ENCODE measurements at regions not wholly inside any gene's neighbourhood (a gene's known extent, or its start where the extent isn't known, plus 50 kb on each side); places are given as distances from the start of the nearest gene placed in this dataset.

- TF ChIP-seq EZH2phosphoT487 (IDR thresholded peaks at IDR 0.05; ENCODE audit: borderline replicate concordance, low read length) = no peak
- TF ChIP-seq, protein P1, sequence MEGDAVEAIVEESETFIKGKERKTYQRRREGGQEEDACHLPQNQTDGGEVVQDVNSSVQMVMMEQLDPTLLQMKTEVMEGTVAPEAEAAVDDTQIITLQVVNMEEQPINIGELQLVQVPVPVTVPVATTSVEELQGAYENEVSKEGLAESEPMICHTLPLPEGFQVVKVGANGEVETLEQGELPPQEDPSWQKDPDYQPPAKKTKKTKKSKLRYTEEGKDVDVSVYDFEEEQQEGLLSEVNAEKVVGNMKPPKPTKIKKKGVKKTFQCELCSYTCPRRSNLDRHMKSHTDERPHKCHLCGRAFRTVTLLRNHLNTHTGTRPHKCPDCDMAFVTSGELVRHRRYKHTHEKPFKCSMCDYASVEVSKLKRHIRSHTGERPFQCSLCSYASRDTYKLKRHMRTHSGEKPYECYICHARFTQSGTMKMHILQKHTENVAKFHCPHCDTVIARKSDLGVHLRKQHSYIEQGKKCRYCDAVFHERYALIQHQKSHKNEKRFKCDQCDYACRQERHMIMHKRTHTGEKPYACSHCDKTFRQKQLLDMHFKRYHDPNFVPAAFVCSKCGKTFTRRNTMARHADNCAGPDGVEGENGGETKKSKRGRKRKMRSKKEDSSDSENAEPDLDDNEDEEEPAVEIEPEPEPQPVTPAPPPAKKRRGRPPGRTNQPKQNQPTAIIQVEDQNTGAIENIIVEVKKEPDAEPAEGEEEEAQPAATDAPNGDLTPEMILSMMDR (IDR thresholded peaks at IDR 0.05; ENCODE audit: low read depth, low read length, poor library complexity, severe bottlenecking) = no peak
- Histone ChIP-seq H3K9me3 (ENCODE audit: control insufficient read depth, insufficient read depth, low read length) (no peaks in the 10 kb centered on the region), H4K20me1 (ENCODE audit: control insufficient read depth, insufficient read depth, low read depth, low read length) (no peaks in the 10 kb centered on the region), H3K36me3 (ENCODE audit: control insufficient read depth, low read length) (no peaks in the 10 kb centered on the region), H3K4me2 (ENCODE audit: low read length) (no peak overlapping the region), H3K79me2 (ENCODE audit: control insufficient read depth, low read length) (no peaks in the 10 kb centered on the region), H3K27me3 (ENCODE audit: control insufficient read depth, low read length) (no peaks in the 10 kb centered on the region), H3K4me1 (ENCODE audit: control insufficient read depth, low read length) (no peaks in the 10 kb centered on the region), H3F3A (ENCODE audit: control insufficient read depth, insufficient read depth) (no peaks in the 10 kb centered on the region), H3K27ac (ENCODE audit: low read depth, low read length) (no peak overlapping the region), H3K9me2 (replicated peaks; ENCODE audit: control insufficient read depth, low read length) (no peaks in the 10 kb centered on the region), H3K4me3 (ENCODE audit: low read length) (no peak overlapping the region)
Observed at GRCh38 chr2:19036091-19036490, 322.3 kb downstream of the OSR1 start.

- TF ChIP-seq, protein P1 (IDR thresholded peaks at IDR 0.05; ENCODE audit: low read depth, low read length, poor library complexity, severe bottlenecking) = no peak
- no peak for TF ChIP-seq EZH2phosphoT487 (IDR thresholded peaks at IDR 0.05; ENCODE audit: borderline replicate concordance, low read length)
- Histone ChIP-seq H3K79me2 (ENCODE audit: control insufficient read depth, low read length) (no peaks in the 10 kb centered on the region), H3K36me3 (ENCODE audit: control insufficient read depth, low read length) (no peaks in the 10 kb centered on the region), H3K4me1 (ENCODE audit: control insufficient read depth, low read length) (no peaks in the 10 kb centered on the region), H3K9me2 (replicated peaks; ENCODE audit: control insufficient read depth, low read length) (no peaks in the 10 kb centered on the region), H3F3A (ENCODE audit: control insufficient read depth, insufficient read depth) (no peaks in the 10 kb centered on the region), H3K9me3 (ENCODE audit: control insufficient read depth, insufficient read depth, low read length) (no peaks in the 10 kb centered on the region), H3K4me2 (ENCODE audit: low read length) (no peak overlapping the region), H4K20me1 (ENCODE audit: control insufficient read depth, insufficient read depth, low read depth, low read length) (no peaks in the 10 kb centered on the region), H3K27me3 (ENCODE audit: control insufficient read depth, low read length) (no peaks in the 10 kb centered on the region), H3K4me3 (ENCODE audit: low read length) (no peak overlapping the region), H3K27ac (ENCODE audit: low read depth, low read length) (no peak overlapping the region)
Observed at GRCh38 chr2:19035238-19035637, 323.2 kb downstream of the OSR1 start.

GRCh38 chr2:19033240-19033639, 325.2 kb downstream of the OSR1 start:
- no peaks in the 10 kb centered on the region for H3K27me3 ChIP-seq (ENCODE audit: control insufficient read depth, low read length)
- H3K4me1 ChIP-seq (ENCODE audit: control insufficient read depth, low read length) = no peaks in the 10 kb centered on the region
- no peaks in the 10 kb centered on the region for H3K36me3 ChIP-seq (ENCODE audit: control insufficient read depth, low read length)
- no peak for TF ChIP-seq EZH2phosphoT487 (IDR thresholded peaks at IDR 0.05; ENCODE audit: borderline replicate concordance, low read length)
- TF ChIP-seq, protein P1 (IDR thresholded peaks at IDR 0.05; ENCODE audit: low read depth, low read length, poor library complexity, severe bottlenecking) = no peak
- no peak overlapping the region for H3K4me2 ChIP-seq (ENCODE audit: low read length)
- no peaks in the 10 kb centered on the region for H3F3A ChIP-seq (ENCODE audit: control insufficient read depth, insufficient read depth)
- H4K20me1 ChIP-seq (ENCODE audit: control insufficient read depth, insufficient read depth, low read depth, low read length) = no peaks in the 10 kb centered on the region
- no peaks in the 10 kb centered on the region for H3K9me2 ChIP-seq (replicated peaks; ENCODE audit: control insufficient read depth, low read length)
- no peaks in the 10 kb centered on the region for H3K9me3 ChIP-seq (ENCODE audit: control insufficient read depth, insufficient read depth, low read length)
- H3K27ac ChIP-seq (ENCODE audit: low read depth, low read length) = no peak overlapping the region
- H3K4me3 ChIP-seq (ENCODE audit: low read length) = no peak overlapping the region
- no peaks in the 10 kb centered on the region for H3K79me2 ChIP-seq (ENCODE audit: control insufficient read depth, low read length)

- TF ChIP-seq EZH2phosphoT487 (IDR thresholded peaks at IDR 0.05; ENCODE audit: borderline replicate concordance, low read length) = no peak
- TF ChIP-seq, protein P1 (IDR thresholded peaks at IDR 0.05; ENCODE audit: low read depth, low read length, poor library complexity, severe bottlenecking) = no peak
- no peaks in the 10 kb centered on the region for H3K79me2 ChIP-seq (ENCODE audit: control insufficient read depth, low read length)
- no peaks in the 10 kb centered on the region for H4K20me1 ChIP-seq (ENCODE audit: control insufficient read depth, insufficient read depth, low read depth, low read length)
- no peaks in the 10 kb centered on the region for H3K9me2 ChIP-seq (replicated peaks; ENCODE audit: control insufficient read depth, low read length)
- H3K4me3 ChIP-seq (ENCODE audit: low read length) = no peak overlapping the region
- H3K27ac ChIP-seq (ENCODE audit: low read depth, low read length) = no peak overlapping the region
- H3F3A ChIP-seq (ENCODE audit: control insufficient read depth, insufficient read depth) = no peaks in the 10 kb centered on the region
- H3K4me2 ChIP-seq (ENCODE audit: low read length) = no peak overlapping the region
- no peaks in the 10 kb centered on the region for H3K9me3 ChIP-seq (ENCODE audit: control insufficient read depth, insufficient read depth, low read length)
- no peaks in the 10 kb centered on the region for H3K27me3 ChIP-seq (ENCODE audit: control insufficient read depth, low read length)
- H3K4me1 ChIP-seq (ENCODE audit: control insufficient read depth, low read length) = no peaks in the 10 kb centered on the region
- H3K36me3 ChIP-seq (ENCODE audit: control insufficient read depth, low read length) = no peaks in the 10 kb centered on the region
Observed at GRCh38 chr2:19031642-19032041, 326.8 kb downstream of the OSR1 start.

Measured in DOHH2 (cell line).